ENCODE measurements at regions not wholly inside any gene's neighbourhood (a gene's known extent, or its start where the extent isn't known, plus 50 kb on each side); places are given as distances from the start of the nearest gene placed in this dataset.
"Not testable (repeated sequence)": the region's sequence is repeated elsewhere in the genome, so short reads cannot be mapped to it uniquely, and the experiment has no call there.

DNA sequence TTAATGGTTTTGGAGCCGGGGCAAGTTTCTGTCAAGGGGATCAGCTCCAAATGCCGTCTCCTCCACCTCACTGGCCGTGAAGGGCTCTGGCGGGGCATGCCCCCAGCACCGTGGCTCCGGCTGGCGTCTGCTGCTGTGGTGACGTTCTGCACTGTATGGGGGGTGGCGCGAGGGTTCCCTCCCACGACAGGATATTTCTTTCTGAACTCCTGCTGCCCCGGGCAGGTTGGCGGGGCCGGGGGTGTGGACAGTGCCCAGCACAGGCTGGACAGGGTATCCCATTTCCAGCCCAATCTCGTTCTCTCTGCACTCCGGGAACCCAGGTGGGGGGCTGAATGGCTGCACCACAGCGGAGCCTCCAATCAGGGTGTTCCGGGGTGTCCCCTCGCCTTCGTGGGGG lies 201.6 kb downstream of the BANP start:
- H3K4me1 Mint-ChIP-seq; H3K79me2 ChIP-seq (ENCODE audit: control insufficient read depth, insufficient read depth, low read length); H3K27ac ChIP-seq (ENCODE audit: low read length in 2 of 2); H3K9me3 Mint-ChIP-seq (ENCODE audit: insufficient read depth); H3K4me2 ChIP-seq (replicated peaks; ENCODE audit: low read depth, low read length, poor library complexity, severe bottlenecking); H3K4me3 Mint-ChIP-seq; DNase-seq; ATAC-seq (ENCODE audit: low read depth); H4K20me1 ChIP-seq (ENCODE audit: control insufficient read depth, insufficient read depth, low read length, poor library complexity, severe bottlenecking); CTCF ChIA-PET; H3K9me3 ChIP-seq (ENCODE audit: control extremely low read depth in 1 of 3, control insufficient read depth in 2 of 3, insufficient read depth in 1 of 3, low read length in 2 of 3); POLR2A ChIA-PET; H3K27me3 ChIP-seq (replicated peaks in 1 of 4; ENCODE audit: control extremely low read depth in 1 of 4, control insufficient read depth in 3 of 4, insufficient read depth in 4 of 4, low read length in 3 of 4); H3K9ac ChIP-seq (ENCODE audit: low read length); H3K36me3 ChIP-seq (replicated peaks in 1 of 2; ENCODE audit: control extremely low read depth in 1 of 2, control insufficient read depth in 1 of 2, extremely low read depth in 1 of 2, insufficient read depth in 2 of 2, low read length in 1 of 2); H3K27ac Mint-ChIP-seq; H3K4me1 ChIP-seq (ENCODE audit: control insufficient read depth in 2 of 2, insufficient read depth in 2 of 2, low read length in 2 of 2); H3K4me3 ChIP-seq (ENCODE audit: control extremely low read depth in 1 of 5, extremely low read depth in 1 of 5, insufficient read depth in 1 of 5, low read depth in 2 of 5, low read length in 4 of 5); intact Hi-C loops (cut with micrococcal nuclease); H3K27me3 Mint-ChIP-seq; H2AFZ ChIP-seq (ENCODE audit: insufficient read depth, low read depth, low read length, poor library complexity, severe bottlenecking): not testable (repeated sequence)
- 94% methylated on average over 14 of the region's 20 CpGs for WGBS (ENCODE audit: insufficient coverage)

DNA sequence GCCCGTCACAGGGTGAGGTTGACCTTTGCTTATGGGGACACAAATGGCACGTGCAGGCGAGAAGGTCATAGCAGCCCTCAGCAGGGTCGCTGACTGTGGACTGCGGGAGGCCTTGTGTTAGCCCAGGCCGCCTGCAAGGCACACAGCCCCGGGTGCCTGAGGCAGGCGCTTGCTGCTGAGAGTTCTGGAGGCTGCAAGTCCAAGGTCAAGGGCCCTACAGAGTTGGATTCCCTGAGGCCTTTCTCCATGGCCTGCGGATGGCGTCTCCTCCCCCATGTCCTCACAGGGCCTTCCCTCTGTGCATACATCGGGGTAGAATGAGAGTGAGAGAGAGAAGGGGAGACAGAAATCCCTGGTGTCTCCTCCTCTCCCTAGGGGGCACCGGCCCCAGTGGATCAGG lies 202.3 kb downstream of the BANP start:
- H2AFZ ChIP-seq (ENCODE audit: insufficient read depth, low read depth, low read length, poor library complexity, severe bottlenecking); H3K4me1 Mint-ChIP-seq; H3K27ac ChIP-seq (ENCODE audit: low read length in 2 of 2); H3K9me3 Mint-ChIP-seq (ENCODE audit: insufficient read depth); POLR2A ChIA-PET; H3K27me3 Mint-ChIP-seq; CTCF ChIA-PET; H3K27ac Mint-ChIP-seq; H3K4me1 ChIP-seq (ENCODE audit: control insufficient read depth in 2 of 2, insufficient read depth in 2 of 2, low read length in 2 of 2); H3K9me3 ChIP-seq (ENCODE audit: control extremely low read depth in 1 of 3, control insufficient read depth in 2 of 3, insufficient read depth in 1 of 3, low read length in 2 of 3); ATAC-seq (ENCODE audit: low read depth); H3K36me3 ChIP-seq (replicated peaks in 1 of 2; ENCODE audit: control extremely low read depth in 1 of 2, control insufficient read depth in 1 of 2, extremely low read depth in 1 of 2, insufficient read depth in 2 of 2, low read length in 1 of 2); H3K4me3 ChIP-seq (ENCODE audit: control extremely low read depth in 1 of 5, extremely low read depth in 1 of 5, insufficient read depth in 1 of 5, low read depth in 2 of 5, low read length in 4 of 5); H3K4me2 ChIP-seq (replicated peaks; ENCODE audit: low read depth, low read length, poor library complexity, severe bottlenecking); H3K9ac ChIP-seq (ENCODE audit: low read length); H3K27me3 ChIP-seq (replicated peaks in 1 of 4; ENCODE audit: control extremely low read depth in 1 of 4, control insufficient read depth in 3 of 4, insufficient read depth in 4 of 4, low read length in 3 of 4); DNase-seq; H3K4me3 Mint-ChIP-seq; H4K20me1 ChIP-seq (ENCODE audit: control insufficient read depth, insufficient read depth, low read length, poor library complexity, severe bottlenecking); H3K79me2 ChIP-seq (ENCODE audit: control insufficient read depth, insufficient read depth, low read length); intact Hi-C loops (cut with micrococcal nuclease): not testable (repeated sequence)
- WGBS (ENCODE audit: insufficient coverage), result 91% methylated on average over 7 of the region's 12 CpGs

DNA sequence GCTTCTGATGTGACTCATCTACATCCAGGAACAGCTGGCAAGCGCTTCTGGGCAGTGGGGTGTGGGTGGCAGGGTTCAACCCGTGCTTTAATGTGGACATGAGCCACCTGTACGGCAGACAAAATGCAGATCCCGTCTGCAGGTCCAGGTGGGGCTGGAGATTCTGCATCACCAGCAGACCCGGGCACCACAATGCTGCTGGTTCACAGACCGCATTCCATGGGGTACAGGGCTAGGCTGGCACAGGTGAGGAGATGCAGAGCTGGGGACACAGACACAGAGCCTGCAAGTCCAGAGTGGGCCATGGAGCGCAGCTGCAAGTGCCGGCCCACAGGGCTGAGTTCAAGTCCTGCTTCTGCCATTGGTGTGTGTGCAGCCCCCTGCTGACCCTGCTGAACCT lies 203.7 kb downstream of the BANP start:
- H3K27me3 ChIP-seq (replicated peaks in 1 of 4; ENCODE audit: control extremely low read depth in 1 of 4, control insufficient read depth in 3 of 4, insufficient read depth in 4 of 4, low read length in 3 of 4); H3K36me3 ChIP-seq (replicated peaks in 1 of 2; ENCODE audit: control extremely low read depth in 1 of 2, control insufficient read depth in 1 of 2, extremely low read depth in 1 of 2, insufficient read depth in 2 of 2, low read length in 1 of 2); H3K4me1 ChIP-seq (ENCODE audit: control insufficient read depth in 2 of 2, insufficient read depth in 2 of 2, low read length in 2 of 2); H3K27me3 Mint-ChIP-seq; H3K4me3 ChIP-seq (ENCODE audit: control extremely low read depth in 1 of 5, extremely low read depth in 1 of 5, insufficient read depth in 1 of 5, low read depth in 2 of 5, low read length in 4 of 5); H3K27ac ChIP-seq (ENCODE audit: low read length in 2 of 2); ATAC-seq (ENCODE audit: low read depth); H3K9me3 Mint-ChIP-seq (ENCODE audit: insufficient read depth); H3K4me3 Mint-ChIP-seq; intact Hi-C loops (cut with micrococcal nuclease); DNase-seq; POLR2A ChIA-PET; H3K4me1 Mint-ChIP-seq; H3K27ac Mint-ChIP-seq; H3K9me3 ChIP-seq (ENCODE audit: control extremely low read depth in 1 of 3, control insufficient read depth in 2 of 3, insufficient read depth in 1 of 3, low read length in 2 of 3); H2AFZ ChIP-seq (ENCODE audit: insufficient read depth, low read depth, low read length, poor library complexity, severe bottlenecking); H3K9ac ChIP-seq (ENCODE audit: low read length); CTCF ChIA-PET; H4K20me1 ChIP-seq (ENCODE audit: control insufficient read depth, insufficient read depth, low read length, poor library complexity, severe bottlenecking); H3K4me2 ChIP-seq (replicated peaks; ENCODE audit: low read depth, low read length, poor library complexity, severe bottlenecking); H3K79me2 ChIP-seq (ENCODE audit: control insufficient read depth, insufficient read depth, low read length): not testable (repeated sequence)
- 83% methylated on average over 5 of the region's 8 CpGs for WGBS (ENCODE audit: insufficient coverage)

DNA sequence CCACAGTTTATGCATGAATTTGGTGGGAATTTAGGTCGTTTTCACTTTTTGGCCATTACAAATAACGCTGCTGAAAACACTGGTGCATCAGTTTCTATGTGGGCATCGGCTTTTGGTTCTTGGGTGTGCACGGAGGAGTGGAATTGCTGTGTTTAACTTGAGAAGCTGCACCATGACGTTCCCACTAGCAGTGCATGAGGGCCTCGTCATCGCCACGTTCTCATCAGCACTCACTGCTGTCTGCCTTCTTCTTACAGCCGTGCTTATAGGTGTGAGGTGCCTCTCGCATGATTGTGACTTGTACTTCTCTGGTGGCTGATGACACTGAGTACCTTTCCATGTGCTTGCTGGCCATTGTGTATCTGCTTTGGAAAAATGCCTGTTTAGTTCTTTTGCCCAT lies 204.4 kb downstream of the BANP start:
- H3K27me3 ChIP-seq (replicated peaks in 1 of 4; ENCODE audit: control extremely low read depth in 1 of 4, control insufficient read depth in 3 of 4, insufficient read depth in 4 of 4, low read length in 3 of 4); CTCF ChIA-PET; H3K4me2 ChIP-seq (replicated peaks; ENCODE audit: low read depth, low read length, poor library complexity, severe bottlenecking); H3K9me3 Mint-ChIP-seq (ENCODE audit: insufficient read depth); DNase-seq; H3K27me3 Mint-ChIP-seq; H3K9me3 ChIP-seq (ENCODE audit: control extremely low read depth in 1 of 3, control insufficient read depth in 2 of 3, insufficient read depth in 1 of 3, low read length in 2 of 3); intact Hi-C loops (cut with micrococcal nuclease); H3K27ac ChIP-seq (ENCODE audit: low read length in 2 of 2); H2AFZ ChIP-seq (ENCODE audit: insufficient read depth, low read depth, low read length, poor library complexity, severe bottlenecking); H3K79me2 ChIP-seq (ENCODE audit: control insufficient read depth, insufficient read depth, low read length); H3K27ac Mint-ChIP-seq; H3K4me3 Mint-ChIP-seq; H3K36me3 ChIP-seq (replicated peaks in 1 of 2; ENCODE audit: control extremely low read depth in 1 of 2, control insufficient read depth in 1 of 2, extremely low read depth in 1 of 2, insufficient read depth in 2 of 2, low read length in 1 of 2); H3K4me3 ChIP-seq (ENCODE audit: control extremely low read depth in 1 of 5, extremely low read depth in 1 of 5, insufficient read depth in 1 of 5, low read depth in 2 of 5, low read length in 4 of 5); POLR2A ChIA-PET; H3K4me1 Mint-ChIP-seq; H4K20me1 ChIP-seq (ENCODE audit: control insufficient read depth, insufficient read depth, low read length, poor library complexity, severe bottlenecking); ATAC-seq (ENCODE audit: low read depth); H3K9ac ChIP-seq (ENCODE audit: low read length); H3K4me1 ChIP-seq (ENCODE audit: control insufficient read depth in 2 of 2, insufficient read depth in 2 of 2, low read length in 2 of 2): not testable (repeated sequence)
- whole genome bisulfite sequencing (ENCODE audit: insufficient coverage), result 87% methylated on average over 6 of the region's 10 CpGs
